ENCODE measurements at regions not wholly inside any gene's neighbourhood (a gene's known extent, or its start where the extent isn't known, plus 50 kb on each side); places are given as distances from the start of the nearest gene placed in this dataset.
"Not testable (repeated sequence)": the region's sequence is repeated elsewhere in the genome, so short reads cannot be mapped to it uniquely, and the experiment has no call there.

- DNase-seq (ENCODE audit: low read depth in 4 of 6, low spot score in 6 of 6): peak in 1 of 6 donors; percentile 54
- WGBS (ENCODE audit: insufficient coverage): 69% methylated on average over 23 of the region's 23 CpGs
Observed at GRCh38 chr9:110126986-110127864, 80.7 kb downstream of the C9orf152 start.

GRCh38 chr9:110128664-110129329 lies 79.2 kb downstream of the C9orf152 start:
- 75% methylated on average over 5 of the region's 7 CpGs for WGBS (ENCODE audit: insufficient coverage)
- no peak for DNase-seq (ENCODE audit: low read depth in 4 of 6, low spot score in 6 of 6)
- Histone ChIP-seq H3K27ac (ENCODE audit: low read depth, low read length) (no peak overlapping the region), H3K9me3 (ENCODE audit: control insufficient read depth, insufficient read depth, low read length) (no peaks in the 10 kb centered on the region), H3K4me3 (ENCODE audit: low read depth, low read length) (no peak overlapping the region), H3K27me3 (ENCODE audit: control insufficient read depth, insufficient read depth, low read length) (no peaks in the 10 kb centered on the region), H3K4me1 (ENCODE audit: control insufficient read depth, insufficient read depth, low read length) (peaks cover 13% of the 10 kb centered on the region), H3K36me3 (ENCODE audit: control insufficient read depth, insufficient read depth, low read length) (no peaks in the 10 kb centered on the region)

More at GRCh38 chr9:110126986-110127864, 80.7 kb downstream of the C9orf152 start:
- Histone ChIP-seq H3K4me3 (ENCODE audit: low read depth, low read length) (no peak overlapping the region), H3K27me3 (ENCODE audit: control insufficient read depth, insufficient read depth, low read length) (no peaks in the 10 kb centered on the region), H3K4me1 (ENCODE audit: control insufficient read depth, insufficient read depth, low read length) (peaks cover 13% of the 10 kb centered on the region), H3K27ac (ENCODE audit: low read depth, low read length) (peak overlapping the region; percentile 90), H3K9me3 (ENCODE audit: control insufficient read depth, insufficient read depth, low read length) (no peaks in the 10 kb centered on the region), H3K36me3 (ENCODE audit: control insufficient read depth, insufficient read depth, low read length) (no peaks in the 10 kb centered on the region)

- Histone ChIP-seq H3K27me3 (ENCODE audit: control insufficient read depth, insufficient read depth, low read length) (no peaks in the 10 kb centered on the region), H3K9me3 (ENCODE audit: control insufficient read depth, insufficient read depth, low read length) (no peaks in the 10 kb centered on the region), H3K4me3 (ENCODE audit: low read depth, low read length) (no peak overlapping the region), H3K4me1 (ENCODE audit: control insufficient read depth, insufficient read depth, low read length) (peaks cover 13% of the 10 kb centered on the region), H3K36me3 (ENCODE audit: control insufficient read depth, insufficient read depth, low read length) (no peaks in the 10 kb centered on the region), H3K27ac (ENCODE audit: low read depth, low read length) (no peak overlapping the region)
- no CpG with 5 or more reads among the region's 1 CpG for WGBS (ENCODE audit: insufficient coverage)
- no peak for DNase-seq (ENCODE audit: low read depth in 4 of 6, low spot score in 6 of 6)
Observed at GRCh38 chr9:110129425-110129824, 78.5 kb downstream of the C9orf152 start.

GRCh38 chr9:110130211-110130610 lies 77.7 kb downstream of the C9orf152 start:
- Histone ChIP-seq H3K4me1 (ENCODE audit: control insufficient read depth, insufficient read depth, low read length) (peaks cover 10% of the 10 kb centered on the region), H3K4me3 (ENCODE audit: low read depth, low read length) (no peak overlapping the region), H3K27ac (ENCODE audit: low read depth, low read length) (no peak overlapping the region), H3K27me3 (ENCODE audit: control insufficient read depth, insufficient read depth, low read length) (no peaks in the 10 kb centered on the region), H3K36me3 (ENCODE audit: control insufficient read depth, insufficient read depth, low read length) (no peaks in the 10 kb centered on the region), H3K9me3 (ENCODE audit: control insufficient read depth, insufficient read depth, low read length) (no peaks in the 10 kb centered on the region)
- WGBS (ENCODE audit: insufficient coverage): no CpG with 5 or more reads among the region's 3 CpGs
- no peak for DNase-seq (ENCODE audit: low read depth in 4 of 6, low spot score in 6 of 6)

- H3K36me3 ChIP-seq (ENCODE audit: control insufficient read depth, insufficient read depth, low read length): no peaks in the 10 kb centered on the region
- DNase-seq (ENCODE audit: low read depth in 4 of 6, low spot score in 6 of 6): no peak
- no peak overlapping the region for H3K27ac ChIP-seq (ENCODE audit: low read depth, low read length)
- H3K4me3 ChIP-seq (ENCODE audit: low read depth, low read length): no peak overlapping the region
- H3K4me1 ChIP-seq (ENCODE audit: control insufficient read depth, insufficient read depth, low read length): peaks cover 7% of the 10 kb centered on the region
- no peaks in the 10 kb centered on the region for H3K27me3 ChIP-seq (ENCODE audit: control insufficient read depth, insufficient read depth, low read length)
- no peaks in the 10 kb centered on the region for H3K9me3 ChIP-seq (ENCODE audit: control insufficient read depth, insufficient read depth, low read length)
- WGBS (ENCODE audit: insufficient coverage): no CpG with 5 or more reads among the region's 6 CpGs
Observed at GRCh38 chr9:110130791-110131416, 77.1 kb downstream of the C9orf152 start.

- H3K27me3 ChIP-seq (ENCODE audit: control insufficient read depth, insufficient read depth, low read length): no peaks in the 10 kb centered on the region
- peaks cover 3% of the 10 kb centered on the region for H3K36me3 ChIP-seq (ENCODE audit: control insufficient read depth, insufficient read depth, low read length)
- DNase-seq (ENCODE audit: low read depth in 4 of 6, low spot score in 6 of 6): no peak
- H3K27ac ChIP-seq (ENCODE audit: low read depth, low read length): no peak overlapping the region
- H3K4me3 ChIP-seq (ENCODE audit: low read depth, low read length): no peak overlapping the region
- no CpG with 5 or more reads among the region's 2 CpGs for WGBS (ENCODE audit: insufficient coverage)
- peaks cover 7% of the 10 kb centered on the region for H3K4me1 ChIP-seq (ENCODE audit: control insufficient read depth, insufficient read depth, low read length)
- H3K9me3 ChIP-seq (ENCODE audit: control insufficient read depth, insufficient read depth, low read length): no peaks in the 10 kb centered on the region
Observed at GRCh38 chr9:110131499-110131898, 76.5 kb downstream of the C9orf152 start.

GRCh38 chr9:110132531-110132930 lies 75.4 kb downstream of the C9orf152 start:
- not testable (repeated sequence) for H3K27ac ChIP-seq (ENCODE audit: low read depth, low read length); H3K4me1 ChIP-seq (ENCODE audit: control insufficient read depth, insufficient read depth, low read length); H3K4me3 ChIP-seq (ENCODE audit: low read depth, low read length); H3K27me3 ChIP-seq (ENCODE audit: control insufficient read depth, insufficient read depth, low read length); DNase-seq (ENCODE audit: low read depth in 4 of 6, low spot score in 6 of 6); H3K9me3 ChIP-seq (ENCODE audit: control insufficient read depth, insufficient read depth, low read length)
- WGBS (ENCODE audit: insufficient coverage): 100% methylated on average over 2 of the region's 3 CpGs
- H3K36me3 ChIP-seq (ENCODE audit: control insufficient read depth, insufficient read depth, low read length): peaks cover 13% of the 10 kb centered on the region

GRCh38 chr9:110133059-110133458 lies 74.9 kb downstream of the C9orf152 start:
- H3K36me3 ChIP-seq (ENCODE audit: control insufficient read depth, insufficient read depth, low read length): peaks cover 16% of the 10 kb centered on the region
- H3K4me1 ChIP-seq (ENCODE audit: control insufficient read depth, insufficient read depth, low read length): no peaks in the 10 kb centered on the region
- no peak for DNase-seq (ENCODE audit: low read depth in 4 of 6, low spot score in 6 of 6)
- no peaks in the 10 kb centered on the region for H3K27me3 ChIP-seq (ENCODE audit: control insufficient read depth, insufficient read depth, low read length)
- H3K4me3 ChIP-seq (ENCODE audit: low read depth, low read length): no peak overlapping the region
- H3K27ac ChIP-seq (ENCODE audit: low read depth, low read length): no peak overlapping the region
- 90% methylated on average over 2 of the region's 3 CpGs for WGBS (ENCODE audit: insufficient coverage)
- H3K9me3 ChIP-seq (ENCODE audit: control insufficient read depth, insufficient read depth, low read length): no peaks in the 10 kb centered on the region

GRCh38 chr9:110133608-110134210 lies 74.2 kb downstream of the C9orf152 start:
- no peak overlapping the region for H3K4me3 ChIP-seq (ENCODE audit: low read depth, low read length)
- no peaks in the 10 kb centered on the region for H3K9me3 ChIP-seq (ENCODE audit: control insufficient read depth, insufficient read depth, low read length)
- H3K36me3 ChIP-seq (ENCODE audit: control insufficient read depth, insufficient read depth, low read length): peaks cover 19% of the 10 kb centered on the region
- H3K27me3 ChIP-seq (ENCODE audit: control insufficient read depth, insufficient read depth, low read length): no peaks in the 10 kb centered on the region
- no peak overlapping the region for H3K27ac ChIP-seq (ENCODE audit: low read depth, low read length)
- DNase-seq (ENCODE audit: low read depth in 4 of 6, low spot score in 6 of 6): no peak
- H3K4me1 ChIP-seq (ENCODE audit: control insufficient read depth, insufficient read depth, low read length): no peaks in the 10 kb centered on the region
- WGBS (ENCODE audit: insufficient coverage): no CpG with 5 or more reads among the region's 4 CpGs

Data from spinal cord (tissue), 9 donors.